Testis (tissue), 2 donors: ENCODE measurements at regions not wholly inside any gene's neighbourhood (a gene's known extent, or its start where the extent isn't known, plus 50 kb on each side); places are given as distances from the start of the nearest gene placed in this dataset.

Experiments used
- CTCF ChIP-seq, 3 experiments: fragments of 450-650 bp in 2 of 3; fragments of 200-600 bp in 1 of 3; sonication (generic) in 1 of 3; IDR thresholded peaks; one replicate each; pipeline ENCODE4 v1.5.1; 2016 to 2019; ENCODE audit warnings: antibody characterized with exemption in 3 of 3, mild to moderate bottlenecking in 2 of 3, moderate library complexity in 1 of 3
- POLR2A ChIP-seq: fragments of 450-650 bp; IDR thresholded peaks from one replicate; pipeline ENCODE4 v1.6.1; 2017; ENCODE audit warnings: antibody characterized with exemption, mild to moderate bottlenecking, moderate library complexity

- TF ChIP-seq CTCF (IDR thresholded peaks at IDR 0.05) (no peak), POLR2A (no peak)
Measured at GRCh38 chr2:39858677-39859076, 79.6 kb upstream of the THUMPD2 start.
